GM12891 (cell line): ENCODE measurements at regions not wholly inside any gene's neighbourhood (a gene's known extent, or its start where the extent isn't known, plus 50 kb on each side); places are given as distances from the start of the nearest gene placed in this dataset.

Source experiments
- PAX5 ChIP-seq: IDR thresholded peaks from 2 replicates; pipeline ENCODE4 v1.6.1; 2011; ENCODE audit warnings: low read length, moderate library complexity, mild to moderate bottlenecking; ENCODE audit not compliant: insufficient read depth, severe bottlenecking
- POLR2AphosphoS5 ChIP-seq: IDR thresholded peaks from 2 replicates; pipeline ENCODE4 v1.6.1; 2011; ENCODE audit warnings: low read depth, low read length, control low read depth
- TAF1 ChIP-seq: IDR thresholded peaks from 2 replicates; pipeline ENCODE4 v1.6.1; 2011; ENCODE audit warnings: low read depth, low read length, control low read depth

- TF ChIP-seq POLR2AphosphoS5 (no peak), TAF1 (no peak), PAX5 (no peak)
Measured at GRCh38 chr9:115855458-115856133, 298.0 kb upstream of the PAPPA start.
